ENCODE measurements at regions not wholly inside any gene's neighbourhood (a gene's known extent, or its start where the extent isn't known, plus 50 kb on each side); places are given as distances from the start of the nearest gene placed in this dataset.

DNA sequence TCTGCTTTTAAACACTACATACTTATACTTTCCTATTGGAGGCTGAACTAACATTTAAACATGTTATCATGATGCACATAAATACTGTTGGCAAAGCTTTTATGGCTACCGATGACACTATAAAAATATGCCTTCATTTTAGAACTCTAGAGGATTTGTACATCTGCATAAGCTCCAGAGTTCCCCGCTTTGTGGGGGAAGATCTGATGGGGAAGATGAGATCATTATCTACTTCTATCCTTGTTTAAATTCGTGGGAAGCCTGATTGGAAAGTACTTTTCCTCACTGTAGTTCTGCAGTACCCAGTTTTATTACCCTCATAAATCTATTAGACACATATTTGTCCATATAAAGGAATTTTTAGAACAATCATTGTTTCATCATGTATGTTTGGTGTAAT is 299.6 kb upstream of the ATP2B1 start:
- H3K4me3 ChIP-seq (ENCODE audit: low read length) = no peak overlapping the region
- no peaks in the 10 kb centered on the region for H3K9me3 ChIP-seq (ENCODE audit: low read depth, low read length)
- H3K4me1 ChIP-seq (ENCODE audit: insufficient read depth, low read length) = no peaks in the 10 kb centered on the region
- no peaks in the 10 kb centered on the region for H3K27me3 ChIP-seq (ENCODE audit: insufficient read depth, low read length)

GRCh38 chr12:90004319-90005074 is 295.9 kb upstream of the ATP2B1 start:
- no peaks in the 10 kb centered on the region for H3K4me1 ChIP-seq (ENCODE audit: insufficient read depth, low read length)
- H3K27me3 ChIP-seq (ENCODE audit: insufficient read depth, low read length) = no peaks in the 10 kb centered on the region
- no peak overlapping the region for H3K4me3 ChIP-seq (ENCODE audit: low read length)
- no peaks in the 10 kb centered on the region for H3K9me3 ChIP-seq (ENCODE audit: low read depth, low read length)

GRCh38 chr12:90003688-90004087 is 295.1 kb upstream of the ATP2B1 start:
- Histone ChIP-seq H3K4me3 (ENCODE audit: low read length) (no peak overlapping the region), H3K9me3 (ENCODE audit: low read depth, low read length) (no peaks in the 10 kb centered on the region), H3K27me3 (ENCODE audit: insufficient read depth, low read length) (no peaks in the 10 kb centered on the region), H3K4me1 (ENCODE audit: insufficient read depth, low read length) (no peaks in the 10 kb centered on the region)

DNA sequence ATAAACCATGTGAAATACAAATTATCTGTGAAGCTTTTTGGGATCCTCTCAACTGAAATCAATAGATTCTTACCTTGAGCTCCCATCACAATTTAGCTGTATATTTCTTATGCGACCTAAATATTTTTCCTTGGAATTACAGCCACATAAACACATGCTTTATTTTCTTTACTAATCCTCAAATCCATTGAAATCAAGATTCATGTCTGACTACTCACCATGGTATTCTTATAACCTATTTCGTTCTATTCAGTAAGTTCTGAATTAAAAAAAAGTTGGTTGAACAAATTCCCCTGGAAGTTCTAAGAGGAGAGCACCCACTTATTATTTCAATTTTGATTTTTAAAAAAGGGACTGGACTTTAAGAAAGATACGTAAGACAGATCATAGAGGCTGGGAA is 292.1 kb upstream of the ATP2B1 start:
- Histone ChIP-seq H3K9me3 (ENCODE audit: low read depth, low read length) (no peaks in the 10 kb centered on the region), H3K27me3 (ENCODE audit: insufficient read depth, low read length) (no peaks in the 10 kb centered on the region), H3K4me1 (ENCODE audit: insufficient read depth, low read length) (no peaks in the 10 kb centered on the region), H3K4me3 (ENCODE audit: low read length) (no peak overlapping the region)

DNA sequence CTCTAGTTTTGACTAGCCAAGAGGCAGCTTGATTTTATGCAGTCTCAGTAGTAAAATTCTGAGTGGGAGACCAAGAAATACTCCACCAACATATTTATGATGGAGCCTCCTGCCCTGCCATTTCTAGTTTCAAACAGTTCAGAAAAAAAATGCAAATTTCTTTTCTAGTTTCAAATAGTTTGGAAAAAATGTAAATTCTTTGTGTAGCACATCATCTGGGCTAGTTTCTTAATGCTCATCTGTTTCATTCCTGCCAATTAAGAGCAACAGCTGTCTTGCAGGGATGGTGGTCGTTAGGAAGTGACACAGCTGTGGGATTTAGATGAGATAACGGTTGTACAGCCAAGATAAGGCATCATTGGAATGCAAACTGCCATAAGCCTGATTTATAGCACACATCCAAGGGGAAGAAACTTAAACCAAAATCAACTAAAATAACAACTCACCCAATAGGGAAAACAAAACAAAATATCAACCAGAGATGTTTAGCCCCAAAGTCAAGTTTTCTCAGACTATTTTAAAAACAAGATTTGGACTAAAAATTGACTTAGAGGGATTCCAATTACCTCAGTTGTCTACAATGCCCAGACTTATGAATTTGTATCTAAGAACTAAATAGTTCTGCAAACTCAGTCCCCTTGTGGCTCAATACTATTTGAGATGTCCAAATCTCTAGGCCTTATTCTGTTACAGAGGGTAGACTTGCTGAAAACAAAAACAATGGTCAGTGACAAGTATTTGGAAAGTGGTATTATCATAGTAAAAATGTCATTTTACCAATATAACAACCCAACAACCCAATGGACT is 291.3 kb upstream of the ATP2B1 start:
- H3K4me1 ChIP-seq (ENCODE audit: insufficient read depth, low read length) = no peaks in the 10 kb centered on the region
- no peak overlapping the region for H3K4me3 ChIP-seq (ENCODE audit: low read length)
- H3K9me3 ChIP-seq (ENCODE audit: low read depth, low read length) = no peaks in the 10 kb centered on the region
- no peaks in the 10 kb centered on the region for H3K27me3 ChIP-seq (ENCODE audit: insufficient read depth, low read length)

DNA sequence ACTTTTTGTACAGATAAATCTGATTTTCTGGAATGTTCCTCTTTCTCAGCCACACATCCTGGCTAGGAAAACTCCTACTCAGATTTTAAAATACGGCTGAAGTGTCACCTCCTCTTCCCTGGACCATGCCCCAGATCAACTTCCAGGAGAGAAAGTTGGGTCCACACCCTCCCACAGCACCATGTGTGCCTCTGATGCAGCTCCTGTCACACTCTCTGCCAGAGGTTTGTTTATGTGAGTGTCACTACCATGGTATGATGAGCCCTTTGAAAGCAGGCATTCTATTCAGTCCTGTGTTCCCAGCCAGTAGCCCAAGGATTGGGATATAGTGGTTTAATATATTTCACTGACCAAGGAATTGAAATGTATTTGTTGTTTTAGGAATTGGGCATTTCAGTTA is 287.2 kb upstream of the ATP2B1 start:
- H3K4me3 ChIP-seq (ENCODE audit: low read length) = no peak overlapping the region
- peaks cover 11% of the 10 kb centered on the region for H3K4me1 ChIP-seq (ENCODE audit: insufficient read depth, low read length)
- no peaks in the 10 kb centered on the region for H3K27me3 ChIP-seq (ENCODE audit: insufficient read depth, low read length)
- H3K9me3 ChIP-seq (ENCODE audit: low read depth, low read length) = no peaks in the 10 kb centered on the region

DNA sequence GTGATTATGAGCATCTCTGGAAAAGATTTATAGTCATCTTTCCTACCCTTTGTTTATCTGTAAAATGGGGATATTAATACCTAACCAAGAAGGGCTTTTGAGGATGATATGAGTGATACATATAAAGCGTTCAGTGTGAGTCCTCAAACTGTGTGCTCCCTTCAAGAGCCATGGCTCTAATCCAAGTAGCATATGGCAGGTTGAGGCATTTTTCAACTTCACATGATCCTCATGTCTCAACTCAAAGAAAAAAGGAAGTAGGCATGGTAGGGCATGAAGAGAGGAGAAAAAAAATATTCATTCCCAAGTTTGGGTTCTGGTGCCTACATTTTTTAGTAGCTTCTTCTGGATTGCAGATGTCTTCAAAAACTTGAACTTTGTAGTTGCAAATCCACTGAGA is 286.3 kb upstream of the ATP2B1 start:
- H3K4me3 ChIP-seq (ENCODE audit: low read length) = no peak overlapping the region
- peaks cover 11% of the 10 kb centered on the region for H3K4me1 ChIP-seq (ENCODE audit: insufficient read depth, low read length)
- H3K9me3 ChIP-seq (ENCODE audit: low read depth, low read length) = no peaks in the 10 kb centered on the region
- no peaks in the 10 kb centered on the region for H3K27me3 ChIP-seq (ENCODE audit: insufficient read depth, low read length)

DNA sequence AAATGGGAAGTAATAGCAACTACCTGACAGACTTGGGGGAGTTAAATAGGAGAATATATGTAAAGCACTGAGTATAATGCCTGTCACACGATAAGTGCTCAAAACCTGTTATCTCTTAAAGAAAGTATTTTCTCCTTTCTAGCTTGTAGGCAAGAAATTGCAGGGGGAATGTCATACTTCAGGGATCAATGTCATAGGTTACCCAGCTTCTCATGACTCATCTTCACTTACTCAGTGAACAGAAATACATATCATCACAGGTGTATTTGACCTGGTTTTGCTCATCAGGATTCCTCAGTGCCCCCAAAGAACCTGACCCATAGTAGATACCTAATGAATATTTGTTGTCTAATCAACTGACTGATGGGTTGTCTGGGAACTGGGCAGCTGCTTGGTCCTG is 285.0 kb upstream of the ATP2B1 start:
- H3K9me3 ChIP-seq (ENCODE audit: low read depth, low read length) = no peaks in the 10 kb centered on the region
- H3K27me3 ChIP-seq (ENCODE audit: insufficient read depth, low read length) = no peaks in the 10 kb centered on the region
- no peak overlapping the region for H3K4me3 ChIP-seq (ENCODE audit: low read length)
- peaks cover 11% of the 10 kb centered on the region for H3K4me1 ChIP-seq (ENCODE audit: insufficient read depth, low read length)

GRCh38 chr12:89992668-89993451 is 284.2 kb upstream of the ATP2B1 start:
- H3K27me3 ChIP-seq (ENCODE audit: insufficient read depth, low read length) = no peaks in the 10 kb centered on the region
- H3K4me3 ChIP-seq (ENCODE audit: low read length) = no peak overlapping the region
- H3K4me1 ChIP-seq (ENCODE audit: insufficient read depth, low read length) = peaks cover 11% of the 10 kb centered on the region
- H3K9me3 ChIP-seq (ENCODE audit: low read depth, low read length) = no peaks in the 10 kb centered on the region

- Histone ChIP-seq H3K4me3 (ENCODE audit: low read length) (no peak overlapping the region), H3K9me3 (ENCODE audit: low read depth, low read length) (no peaks in the 10 kb centered on the region)
Measured at GRCh38 chr12:89991807-89992590, 283.4 kb upstream of the ATP2B1 start.

GRCh38 chr12:89988188-89988915 is 279.7 kb upstream of the ATP2B1 start:
- no peaks in the 10 kb centered on the region for H3K27me3 ChIP-seq (ENCODE audit: insufficient read depth, low read length)
- H3K4me3 ChIP-seq (ENCODE audit: low read length) = no peak overlapping the region
- no peaks in the 10 kb centered on the region for H3K9me3 ChIP-seq (ENCODE audit: low read depth, low read length)
- H3K4me1 ChIP-seq (ENCODE audit: insufficient read depth, low read length) = peaks cover 11% of the 10 kb centered on the region

More at GRCh38 chr12:89991807-89992590, 283.4 kb upstream of the ATP2B1 start:
- Histone ChIP-seq H3K27me3 (ENCODE audit: insufficient read depth, low read length) (no peaks in the 10 kb centered on the region), H3K4me1 (ENCODE audit: insufficient read depth, low read length) (peaks cover 11% of the 10 kb centered on the region)

- Histone ChIP-seq H3K4me3 (ENCODE audit: low read length) (no peak overlapping the region), H3K9me3 (ENCODE audit: low read depth, low read length) (no peaks in the 10 kb centered on the region), H3K4me1 (ENCODE audit: insufficient read depth, low read length) (no peaks in the 10 kb centered on the region), H3K27me3 (ENCODE audit: insufficient read depth, low read length) (no peaks in the 10 kb centered on the region)
Measured at GRCh38 chr12:89985935-89986334, 277.3 kb upstream of the ATP2B1 start.

- no peaks in the 10 kb centered on the region for H3K27me3 ChIP-seq (ENCODE audit: insufficient read depth, low read length)
- H3K9me3 ChIP-seq (ENCODE audit: low read depth, low read length) = no peaks in the 10 kb centered on the region
- H3K4me1 ChIP-seq (ENCODE audit: insufficient read depth, low read length) = peaks cover 7% of the 10 kb centered on the region
- H3K4me3 ChIP-seq (ENCODE audit: low read length) = no peak overlapping the region
Measured at GRCh38 chr12:89984846-89985245, 276.2 kb upstream of the ATP2B1 start.

DNA sequence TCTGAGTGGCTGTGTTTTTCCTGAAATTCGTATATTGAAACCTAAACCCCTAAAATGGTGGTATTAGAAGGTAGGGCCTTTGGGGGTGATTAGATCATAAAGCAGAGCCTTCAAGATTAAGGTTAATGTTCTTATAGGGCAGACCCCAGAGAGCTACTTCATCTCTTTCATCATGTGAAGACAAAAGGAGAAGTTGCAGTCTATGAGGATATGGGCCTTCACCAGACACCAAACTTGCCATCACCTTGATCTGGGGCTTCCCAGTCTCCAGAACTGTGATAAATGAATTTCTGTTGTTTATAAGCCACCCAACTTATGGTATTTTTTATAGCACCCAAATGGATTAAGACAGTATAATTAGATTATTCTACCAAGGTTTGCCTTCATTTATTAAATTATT is 275.0 kb upstream of the ATP2B1 start:
- Histone ChIP-seq H3K4me1 (ENCODE audit: insufficient read depth, low read length) (peaks cover 7% of the 10 kb centered on the region), H3K9me3 (ENCODE audit: low read depth, low read length) (no peaks in the 10 kb centered on the region), H3K4me3 (ENCODE audit: low read length) (no peak overlapping the region), H3K27me3 (ENCODE audit: insufficient read depth, low read length) (no peaks in the 10 kb centered on the region)

Data from mononuclear cell (primary cell).